Kidney epithelial cell (primary cell): ENCODE measurements at regions not wholly inside any gene's neighbourhood (a gene's known extent, or its start where the extent isn't known, plus 50 kb on each side); places are given as distances from the start of the nearest gene placed in this dataset.
A peak's percentile ranks its signal among the peaks of the same experiment; 100 is the strongest.

Experiments used
- DNase-seq: peaks from one replicate; pipeline ENCODE4 v3.0.0-alpha.2; 2010; ENCODE audit warnings: low read depth
- H3K27me3 ChIP-seq: 2 replicates; pipeline ENCODE4 v1.6.0; 2011; ENCODE audit warnings: low read length; ENCODE audit not compliant: control insufficient read depth, insufficient read depth
- H3K36me3 ChIP-seq: 2 replicates; pipeline ENCODE4 v1.5.1; 2011; ENCODE audit warnings: low read length; ENCODE audit not compliant: control insufficient read depth, insufficient read depth
- H3K4me3 ChIP-seq: 2 replicates; pipeline ENCODE4 v1.5.1; 2011; ENCODE audit warnings: low read depth, mild to moderate bottlenecking, control low read depth, low read length
- TF ChIP-seq, protein P1 (sequence below): IDR thresholded peaks from 2 replicates; pipeline ENCODE4 v1.5.1; 2011; ENCODE audit warnings: mild to moderate bottlenecking, moderate library complexity, low read length, control low read depth, inconsistent platforms; ENCODE audit not compliant: insufficient read depth, poor library complexity, severe bottlenecking

DNA sequence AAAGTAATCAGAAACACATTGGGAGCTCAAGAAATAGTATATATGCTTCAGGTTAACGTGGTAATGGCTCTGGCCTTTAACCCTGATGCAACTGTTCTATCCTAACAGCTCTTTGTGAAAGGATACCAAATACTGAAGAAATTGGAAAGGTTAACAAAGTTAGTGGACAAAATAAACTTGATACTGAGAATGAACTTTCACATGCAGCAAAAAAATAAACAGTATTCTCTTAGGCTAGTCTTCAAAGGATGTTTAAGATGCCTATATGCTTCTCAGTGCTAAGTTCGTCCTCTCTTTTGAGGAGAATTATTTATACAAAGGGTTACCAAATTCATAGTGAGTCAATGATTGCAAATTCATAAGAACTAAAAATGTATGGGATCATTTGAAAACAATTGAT, 256.2 kb upstream of the FERD3L start:
- Histone ChIP-seq H3K27me3 (no peaks in the 10 kb centered on the region), H3K4me3 (no peak overlapping the region), H3K36me3 (no peaks in the 10 kb centered on the region)
- TF ChIP-seq, protein P1, sequence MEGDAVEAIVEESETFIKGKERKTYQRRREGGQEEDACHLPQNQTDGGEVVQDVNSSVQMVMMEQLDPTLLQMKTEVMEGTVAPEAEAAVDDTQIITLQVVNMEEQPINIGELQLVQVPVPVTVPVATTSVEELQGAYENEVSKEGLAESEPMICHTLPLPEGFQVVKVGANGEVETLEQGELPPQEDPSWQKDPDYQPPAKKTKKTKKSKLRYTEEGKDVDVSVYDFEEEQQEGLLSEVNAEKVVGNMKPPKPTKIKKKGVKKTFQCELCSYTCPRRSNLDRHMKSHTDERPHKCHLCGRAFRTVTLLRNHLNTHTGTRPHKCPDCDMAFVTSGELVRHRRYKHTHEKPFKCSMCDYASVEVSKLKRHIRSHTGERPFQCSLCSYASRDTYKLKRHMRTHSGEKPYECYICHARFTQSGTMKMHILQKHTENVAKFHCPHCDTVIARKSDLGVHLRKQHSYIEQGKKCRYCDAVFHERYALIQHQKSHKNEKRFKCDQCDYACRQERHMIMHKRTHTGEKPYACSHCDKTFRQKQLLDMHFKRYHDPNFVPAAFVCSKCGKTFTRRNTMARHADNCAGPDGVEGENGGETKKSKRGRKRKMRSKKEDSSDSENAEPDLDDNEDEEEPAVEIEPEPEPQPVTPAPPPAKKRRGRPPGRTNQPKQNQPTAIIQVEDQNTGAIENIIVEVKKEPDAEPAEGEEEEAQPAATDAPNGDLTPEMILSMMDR, result no peak
- no peak for DNase-seq

DNA sequence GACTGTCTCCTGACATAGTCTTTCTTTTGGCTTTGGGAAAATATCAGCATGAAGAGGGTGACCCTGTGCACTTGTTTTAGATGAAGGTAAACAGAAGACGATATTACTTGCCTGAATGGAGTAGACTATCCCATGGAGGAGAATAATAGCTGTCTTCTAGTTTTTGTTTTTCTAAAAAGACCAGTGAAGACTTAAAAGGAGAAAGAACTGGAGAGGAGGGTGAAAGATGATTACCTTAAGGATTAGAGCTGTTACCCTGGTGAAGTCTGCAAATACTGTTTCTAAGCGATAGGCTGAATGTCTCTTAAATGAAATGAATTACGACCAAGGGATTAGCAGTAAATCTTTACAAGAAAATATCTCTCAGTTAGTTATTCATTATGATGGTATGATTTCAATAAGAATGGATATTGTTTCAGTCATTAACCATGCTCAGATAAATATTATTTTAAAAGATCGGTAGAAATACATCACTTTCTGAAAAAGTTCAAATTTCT, 255.6 kb upstream of the FERD3L start:
- no peak for DNase-seq
- Histone ChIP-seq H3K4me3 (no peak overlapping the region), H3K27me3 (no peaks in the 10 kb centered on the region), H3K36me3 (no peaks in the 10 kb centered on the region)
- TF ChIP-seq, protein P1, result no peak

DNA sequence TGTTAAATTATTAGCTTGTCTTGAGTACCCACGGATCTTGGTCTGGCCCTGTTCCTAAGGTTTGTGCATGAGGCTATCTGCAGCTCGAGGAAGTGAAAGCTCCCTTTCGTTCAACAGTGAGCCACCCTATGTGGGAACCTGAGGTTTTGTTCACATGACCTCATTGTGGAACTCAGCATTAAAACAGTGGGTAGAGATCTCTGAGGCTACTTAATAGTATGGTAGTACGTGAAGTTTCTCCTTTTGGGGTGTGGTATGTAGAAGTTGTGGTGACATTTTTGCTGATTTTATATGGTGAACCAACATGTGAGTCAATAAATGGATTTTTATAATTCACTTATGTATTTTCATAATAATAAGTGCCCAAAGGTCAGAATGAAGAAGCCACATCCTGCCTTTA, 252.7 kb upstream of the FERD3L start:
- Histone ChIP-seq H3K4me3 (no peak overlapping the region), H3K36me3 (no peaks in the 10 kb centered on the region), H3K27me3 (no peaks in the 10 kb centered on the region)
- no peak for DNase-seq
- TF ChIP-seq, protein P1, result no peak

DNA sequence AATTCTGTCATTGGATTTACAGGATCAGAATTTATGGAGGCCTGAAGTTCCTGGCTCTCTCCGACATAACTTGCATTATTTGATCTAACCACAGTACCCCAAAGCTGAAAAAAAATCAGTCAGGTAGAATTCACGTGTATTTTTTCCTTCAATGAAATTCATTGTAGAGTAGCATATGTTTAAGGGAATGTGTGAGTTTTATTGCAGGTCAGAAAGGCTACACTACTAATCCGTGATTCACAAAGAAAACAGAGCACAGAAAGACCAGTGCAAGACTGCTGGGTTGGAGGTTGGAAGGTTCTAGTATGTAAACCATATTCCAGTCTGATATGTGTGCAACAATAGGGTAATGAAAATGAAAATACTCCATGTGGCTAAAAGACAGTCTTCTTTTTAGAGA, 247.0 kb upstream of the FERD3L start:
- H3K4me3 ChIP-seq, result no peak overlapping the region
- TF ChIP-seq, protein P1, result no peak
- H3K36me3 ChIP-seq, result no peaks in the 10 kb centered on the region
- peak; percentile 53 for DNase-seq
- no peaks in the 10 kb centered on the region for H3K27me3 ChIP-seq

DNA sequence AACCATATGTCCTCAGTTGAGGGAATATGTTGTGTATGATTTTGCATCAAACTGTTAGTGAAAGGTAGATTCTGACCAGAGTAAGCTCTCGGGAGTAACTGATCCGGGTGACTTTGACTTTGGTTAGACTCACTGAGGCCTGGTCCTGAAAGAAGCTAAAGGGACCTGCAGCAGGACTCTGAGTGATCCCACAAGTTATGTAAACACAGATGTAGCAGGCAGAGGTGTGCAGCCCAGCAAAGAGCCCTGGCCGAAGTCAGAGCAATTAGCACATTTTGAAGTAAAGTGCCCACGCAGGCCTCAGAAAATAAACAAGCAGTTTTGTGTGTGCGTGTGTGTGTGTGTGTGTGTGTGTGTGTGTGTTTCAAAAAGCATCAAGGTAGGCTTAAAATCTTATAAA, 245.6 kb upstream of the FERD3L start:
- no peaks in the 10 kb centered on the region for H3K27me3 ChIP-seq
- TF ChIP-seq, protein P1, result no peak
- H3K36me3 ChIP-seq, result no peaks in the 10 kb centered on the region
- no peak for DNase-seq
- no peak overlapping the region for H3K4me3 ChIP-seq

DNA sequence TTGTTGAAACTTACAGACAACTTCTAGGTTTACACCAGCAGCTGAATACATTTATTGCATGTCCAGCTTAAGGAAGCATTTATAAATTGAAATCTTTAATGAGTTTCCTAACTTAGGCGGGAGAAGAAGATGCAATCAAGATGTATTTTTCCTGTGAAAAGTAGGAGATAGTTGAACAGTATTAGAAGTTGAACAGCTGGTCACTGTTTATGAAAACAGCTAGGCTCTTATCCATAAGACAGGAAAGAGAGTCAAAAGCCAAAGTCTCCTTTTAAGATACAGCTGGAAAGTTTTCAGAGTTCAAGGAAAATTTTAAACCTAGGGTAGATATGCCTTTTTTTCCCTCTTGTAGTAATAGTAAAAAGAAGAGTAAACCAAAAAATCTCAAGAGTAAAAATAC, 236.1 kb upstream of the FERD3L start:
- TF ChIP-seq, protein P1, result no peak
- H3K27me3 ChIP-seq, result no peaks in the 10 kb centered on the region
- no peak for DNase-seq
- H3K4me3 ChIP-seq, result no peak overlapping the region
- no peaks in the 10 kb centered on the region for H3K36me3 ChIP-seq
